ENCODE measurements at regions not wholly inside any gene's neighbourhood (a gene's known extent, or its start where the extent isn't known, plus 50 kb on each side); places are given as distances from the start of the nearest gene placed in this dataset.

DNA sequence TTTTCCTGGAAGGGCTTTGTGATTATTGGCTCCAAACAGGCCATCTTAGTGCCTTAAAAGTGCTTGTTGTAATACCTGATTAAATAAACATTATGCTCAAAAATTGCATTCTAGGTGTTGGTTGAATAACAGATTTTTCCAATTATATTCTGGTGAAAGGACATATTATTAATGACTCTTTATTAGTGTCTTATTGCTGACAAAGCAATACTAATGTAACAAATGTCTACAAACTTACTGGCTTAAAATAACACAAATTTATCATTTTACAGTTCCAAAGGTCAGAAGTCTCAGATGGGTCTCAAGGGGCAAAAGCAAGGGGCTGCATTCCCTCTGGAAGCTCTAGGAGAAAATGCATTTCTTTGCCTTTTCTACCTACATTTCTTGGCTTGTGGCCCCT is 86.9 kb upstream of the CPM start:
- H3K4me3 ChIP-seq = no peak overlapping the region
- H3K27me3 ChIP-seq = no peaks in the 10 kb centered on the region
- H3K9me3 ChIP-seq = peaks cover 0 to 6% (median 0%) of the 10 kb centered on the region in 4 donors
- no peak for DNase-seq (ENCODE audit: low spot score in 2 of 2)
- TF ChIP-seq EP300 (IDR thresholded peaks at IDR 0.05) = no peak
- no peak for TF ChIP-seq POLR2A (IDR thresholded peaks at IDR 0.05)
- TF ChIP-seq, protein P1, sequence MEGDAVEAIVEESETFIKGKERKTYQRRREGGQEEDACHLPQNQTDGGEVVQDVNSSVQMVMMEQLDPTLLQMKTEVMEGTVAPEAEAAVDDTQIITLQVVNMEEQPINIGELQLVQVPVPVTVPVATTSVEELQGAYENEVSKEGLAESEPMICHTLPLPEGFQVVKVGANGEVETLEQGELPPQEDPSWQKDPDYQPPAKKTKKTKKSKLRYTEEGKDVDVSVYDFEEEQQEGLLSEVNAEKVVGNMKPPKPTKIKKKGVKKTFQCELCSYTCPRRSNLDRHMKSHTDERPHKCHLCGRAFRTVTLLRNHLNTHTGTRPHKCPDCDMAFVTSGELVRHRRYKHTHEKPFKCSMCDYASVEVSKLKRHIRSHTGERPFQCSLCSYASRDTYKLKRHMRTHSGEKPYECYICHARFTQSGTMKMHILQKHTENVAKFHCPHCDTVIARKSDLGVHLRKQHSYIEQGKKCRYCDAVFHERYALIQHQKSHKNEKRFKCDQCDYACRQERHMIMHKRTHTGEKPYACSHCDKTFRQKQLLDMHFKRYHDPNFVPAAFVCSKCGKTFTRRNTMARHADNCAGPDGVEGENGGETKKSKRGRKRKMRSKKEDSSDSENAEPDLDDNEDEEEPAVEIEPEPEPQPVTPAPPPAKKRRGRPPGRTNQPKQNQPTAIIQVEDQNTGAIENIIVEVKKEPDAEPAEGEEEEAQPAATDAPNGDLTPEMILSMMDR (IDR thresholded peaks at IDR 0.05) = no peak
- H3K27ac ChIP-seq = no peak overlapping the region
- H3K36me3 ChIP-seq = no peaks in the 10 kb centered on the region
- H3K4me1 ChIP-seq = no peaks in the 10 kb centered on the region

DNA sequence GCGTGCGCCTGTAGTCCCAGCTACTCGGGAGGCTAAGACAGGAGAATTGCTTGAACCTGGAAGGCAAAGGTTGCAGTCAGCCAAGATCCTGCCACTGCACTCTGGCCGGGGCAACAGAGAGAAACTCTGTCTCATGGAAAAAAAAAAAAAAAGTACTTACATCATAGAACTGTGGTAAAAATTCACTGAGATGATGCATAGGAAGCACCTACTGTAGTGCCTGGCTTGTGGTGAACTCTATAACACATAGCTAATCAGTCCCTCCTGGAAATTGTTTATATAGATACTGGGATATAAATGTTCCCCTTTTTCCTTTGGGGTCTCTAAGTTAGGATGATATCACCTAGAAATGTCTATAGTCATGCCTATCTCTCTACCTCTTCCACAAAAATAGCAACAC is 89.7 kb upstream of the CPM start:
- no peak for DNase-seq (ENCODE audit: low spot score in 2 of 2)
- H3K36me3 ChIP-seq = no peaks in the 10 kb centered on the region
- H3K4me3 ChIP-seq = no peak overlapping the region
- 90 to 93% methylated on average over 4 of the region's 4 CpGs for WGBS, 2 donors
- TF ChIP-seq POLR2A (IDR thresholded peaks at IDR 0.05) = no peak
- TF ChIP-seq, protein P1 (IDR thresholded peaks at IDR 0.05) = no peak
- TF ChIP-seq EP300 (IDR thresholded peaks at IDR 0.05) = no peak
- peaks cover 0 to 6% (median 0%) of the 10 kb centered on the region in 4 donors for H3K9me3 ChIP-seq
- H3K27me3 ChIP-seq = no peaks in the 10 kb centered on the region
- H3K4me1 ChIP-seq = no peaks in the 10 kb centered on the region
- no peak overlapping the region for H3K27ac ChIP-seq

DNA sequence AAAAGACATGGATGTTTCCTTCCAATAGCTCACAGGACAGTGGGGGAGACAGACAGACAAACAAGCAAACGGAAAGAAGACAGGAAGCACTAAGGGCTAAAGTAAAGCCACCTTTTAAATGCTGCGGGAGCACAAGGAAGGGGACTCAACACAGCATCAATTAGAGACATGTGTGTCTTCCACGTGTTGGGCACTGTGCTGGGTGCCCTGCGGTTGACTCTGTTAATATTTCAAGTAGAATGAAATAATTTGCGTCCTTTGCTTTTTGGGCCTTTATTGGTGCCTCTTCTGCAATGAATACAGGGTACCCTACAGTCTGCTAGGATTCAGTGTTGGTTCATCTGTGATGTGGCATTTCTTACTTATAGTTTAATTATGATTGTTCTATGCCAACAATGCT is 90.9 kb upstream of the CPM start:
- no peak for DNase-seq (ENCODE audit: low spot score in 2 of 2)
- WGBS, 2 donors = 60 to 70% methylated on average over 5 of the region's 5 CpGs
- Histone ChIP-seq H3K36me3 (no peaks in the 10 kb centered on the region), H3K4me1 (no peaks in the 10 kb centered on the region), H3K9me3 (peaks cover 0 to 6% (median 0%) of the 10 kb centered on the region in 4 donors), H3K27ac (no peak overlapping the region), H3K4me3 (no peak overlapping the region), H3K27me3 (no peaks in the 10 kb centered on the region)
- TF ChIP-seq EP300 (IDR thresholded peaks at IDR 0.05) (no peak), POLR2A (IDR thresholded peaks at IDR 0.05) (no peak)
- TF ChIP-seq, protein P1 (IDR thresholded peaks at IDR 0.05) = no peak

DNA sequence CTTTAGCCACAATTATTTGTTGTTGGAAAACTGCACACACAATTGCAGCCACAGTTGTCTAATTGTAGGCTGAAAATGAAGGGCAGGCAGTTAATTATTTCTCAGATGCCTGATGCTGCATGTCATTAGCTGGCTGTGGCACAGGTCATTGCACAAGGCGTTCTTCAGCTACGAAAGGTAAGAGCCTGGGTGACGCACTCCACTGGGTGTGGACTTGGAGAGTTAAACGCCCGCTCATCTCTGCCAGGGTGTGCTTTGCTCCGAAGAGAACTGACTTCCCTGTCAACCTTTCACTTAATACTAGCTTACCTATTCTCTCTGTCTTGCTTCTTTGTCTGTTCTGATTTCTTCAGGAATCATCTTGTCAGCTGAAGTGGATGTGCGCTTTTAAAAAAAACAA is 91.4 kb upstream of the CPM start:
- H3K27me3 ChIP-seq = no peaks in the 10 kb centered on the region
- no peak overlapping the region for H3K4me3 ChIP-seq
- DNase-seq (ENCODE audit: low spot score in 2 of 2) = no peak
- no peak overlapping the region for H3K27ac ChIP-seq
- no peaks in the 10 kb centered on the region for H3K4me1 ChIP-seq
- WGBS, 2 donors = 77 to 78% methylated on average over 7 of the region's 7 CpGs
- H3K36me3 ChIP-seq = no peaks in the 10 kb centered on the region
- H3K9me3 ChIP-seq = peaks cover 0 to 6% (median 0%) of the 10 kb centered on the region in 4 donors
- TF ChIP-seq, protein P1 (IDR thresholded peaks at IDR 0.05) = no peak
- no peak for TF ChIP-seq EP300 (IDR thresholded peaks at IDR 0.05)
- no peak for TF ChIP-seq POLR2A (IDR thresholded peaks at IDR 0.05)

DNA sequence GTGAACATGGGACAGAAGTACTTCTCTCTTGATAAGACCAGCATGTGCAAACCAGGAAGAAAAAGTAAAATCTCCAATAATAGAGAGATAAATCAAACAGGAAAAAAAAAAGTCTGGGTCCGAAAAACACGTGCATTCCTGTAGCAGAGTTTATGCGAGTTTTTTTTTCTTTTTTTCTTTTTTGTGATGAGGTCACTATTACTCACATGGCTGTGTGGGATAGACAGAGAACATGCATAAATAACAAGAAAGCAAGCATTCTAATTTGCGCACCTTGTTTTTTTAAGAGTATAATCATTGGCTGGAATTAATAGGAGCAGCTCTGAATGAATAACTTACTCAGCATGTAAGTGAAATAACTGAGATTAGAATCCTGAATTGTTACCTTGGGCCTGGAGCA is 91.9 kb upstream of the CPM start:
- Histone ChIP-seq H3K36me3 (no peaks in the 10 kb centered on the region), H3K9me3 (peaks cover 0 to 6% (median 0%) of the 10 kb centered on the region in 4 donors), H3K27me3 (no peaks in the 10 kb centered on the region), H3K4me3 (no peak overlapping the region), H3K4me1 (no peaks in the 10 kb centered on the region), H3K27ac (no peak overlapping the region)
- DNase-seq (ENCODE audit: low spot score in 2 of 2) = no peak
- no peak for TF ChIP-seq EP300 (IDR thresholded peaks at IDR 0.05)
- no peak for TF ChIP-seq POLR2A (IDR thresholded peaks at IDR 0.05)
- TF ChIP-seq, protein P1 (IDR thresholded peaks at IDR 0.05) = no peak
- 65 to 68% methylated on average over 4 of the region's 4 CpGs for WGBS, 2 donors

All from tibial nerve (tissue), 4 donors.